ENCODE measurements at regions not wholly inside any gene's neighbourhood (a gene's known extent, or its start where the extent isn't known, plus 50 kb on each side); places are given as distances from the start of the nearest gene placed in this dataset.

DNA sequence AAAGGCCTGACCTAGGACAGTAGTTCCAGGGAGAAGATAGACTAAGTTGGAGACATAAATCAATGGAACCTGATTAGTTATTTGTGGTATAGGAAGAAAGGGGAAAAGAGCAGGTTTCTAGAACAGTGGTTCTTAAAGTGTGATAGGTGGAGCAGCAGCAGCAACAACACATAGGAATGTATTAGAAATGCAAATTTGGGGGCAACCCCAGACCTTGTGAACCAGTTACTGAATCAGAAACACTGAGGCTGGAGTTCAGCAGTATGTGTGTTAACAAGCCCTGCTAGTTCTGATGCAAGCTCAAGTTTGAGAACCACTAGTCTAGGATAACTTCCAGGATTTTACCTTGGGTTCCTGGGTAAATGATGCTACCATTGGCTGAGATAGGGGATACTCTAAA is 308.7 kb downstream of the EMP1 start:
- TF ChIP-seq POLR2A (IDR thresholded peaks at IDR 0.05; ENCODE audit: low read length) (no peak), CTCF (IDR thresholded peaks at IDR 0.05) (no peak), EHMT2 (IDR thresholded peaks at IDR 0.05; ENCODE audit: low read depth) (no peak), CHD2 (IDR thresholded peaks at IDR 0.05; ENCODE audit: low read length, partially characterized antibody) (no peak)

Data from A549 (cell line).